T-helper 2 cell treated with Interferon-gamma antibody and Interleukin-4, amounts not matched to agents 5 μg/mL and 100 μg/mL, for 36 hours (primary cell): ENCODE measurements at regions not wholly inside any gene's neighbourhood (a gene's known extent, or its start where the extent isn't known, plus 50 kb on each side); places are given as distances from the start of the nearest gene placed in this dataset.
A peak's percentile ranks its signal among the peaks of the same experiment; 100 is the strongest.
"Not testable (repeated sequence)": the region's sequence is repeated elsewhere in the genome, so short reads cannot be mapped to it uniquely, and the experiment has no call there.

Experiments used
- DNase-seq: peaks from one replicate; pipeline ENCODE4 v3.0.0; 2021; ENCODE audit warnings: low spot score
- H3K27ac Mint-ChIP-seq: one replicate; pipeline ENCODE4 v1.8.0; 2021; ENCODE audit warnings: mild to moderate bottlenecking, mixed read lengths
- H3K27me3 Mint-ChIP-seq: one replicate; pipeline ENCODE4 v1.8.0; 2021; ENCODE audit warnings: low read depth, mixed read lengths
- H3K36me3 Mint-ChIP-seq: one replicate; pipeline ENCODE4 v1.8.0; 2021; ENCODE audit warnings: low read depth, mixed read lengths
- H3K4me1 Mint-ChIP-seq: one replicate; pipeline ENCODE4 v1.8.0; 2021; ENCODE audit warnings: low read depth, mixed read lengths
- H3K4me3 Mint-ChIP-seq: one replicate; pipeline ENCODE4 v1.8.0; 2022; ENCODE audit warnings: mild to moderate bottlenecking, moderate library complexity, mixed read lengths
- H3K9me3 Mint-ChIP-seq: one replicate; pipeline ENCODE4 v1.8.0; 2021; ENCODE audit warnings: mixed read lengths

GRCh38 chr1:185561629-185562028 lies 172.6 kb upstream of the HMCN1 start:
- peak overlapping the region; percentile 79 for H3K27ac Mint-ChIP-seq
- no peaks in the 10 kb centered on the region for H3K27me3 Mint-ChIP-seq
- DNase-seq, result peak; percentile 33
- H3K36me3 Mint-ChIP-seq, result peaks cover 21% of the 10 kb centered on the region
- peaks cover 59% of the 10 kb centered on the region for H3K4me1 Mint-ChIP-seq
- peak overlapping the region; percentile 67 for H3K4me3 Mint-ChIP-seq
- peaks cover 21% of the 10 kb centered on the region for H3K9me3 Mint-ChIP-seq

- DNase-seq, result peak; percentile 12
- Mint-ChIP-seq H3K36me3 (peaks cover 17% of the 10 kb centered on the region), H3K4me1 (peaks cover 55% of the 10 kb centered on the region), H3K9me3 (peaks cover 17% of the 10 kb centered on the region), H3K4me3 (peak overlapping the region; percentile 67), H3K27ac (peak overlapping the region; percentile 79), H3K27me3 (no peaks in the 10 kb centered on the region)
Measured at GRCh38 chr1:185560760-185561159, 173.4 kb upstream of the HMCN1 start.

GRCh38 chr1:185559684-185560331 lies 174.4 kb upstream of the HMCN1 start:
- peak; percentile 81 for DNase-seq
- Mint-ChIP-seq H3K4me3 (peak overlapping the region; percentile 67), H3K4me1 (peaks cover 50% of the 10 kb centered on the region), H3K36me3 (peaks cover 13% of the 10 kb centered on the region), H3K9me3 (peaks cover 14% of the 10 kb centered on the region), H3K27ac (peak overlapping the region; percentile 79), H3K27me3 (no peaks in the 10 kb centered on the region)

DNA sequence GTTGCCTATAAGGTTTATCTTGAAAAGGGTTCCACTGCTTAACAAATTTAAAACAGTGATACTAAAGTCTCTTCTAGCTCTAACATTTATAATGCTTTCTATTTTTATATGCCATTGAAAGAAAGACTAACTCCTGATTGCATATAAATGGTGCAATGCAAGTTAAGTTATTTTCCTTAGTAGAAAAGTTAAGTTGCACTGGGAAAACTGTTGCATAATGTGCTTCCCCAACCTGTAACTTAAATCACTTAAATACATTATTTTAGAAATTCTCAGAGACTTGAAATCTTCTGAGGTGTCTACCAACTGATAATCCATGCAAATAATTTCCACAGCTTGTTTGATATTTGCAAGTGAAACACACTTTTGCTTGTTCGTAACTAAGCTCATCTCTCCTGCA lies 175.0 kb upstream of the HMCN1 start:
- Mint-ChIP-seq H3K27ac (peak overlapping the region; percentile 79), H3K36me3 (peaks cover 12% of the 10 kb centered on the region), H3K9me3 (peaks cover 13% of the 10 kb centered on the region), H3K4me1 (peaks cover 49% of the 10 kb centered on the region), H3K27me3 (no peaks in the 10 kb centered on the region), H3K4me3 (peak overlapping the region; percentile 67)
- no peak for DNase-seq

DNA sequence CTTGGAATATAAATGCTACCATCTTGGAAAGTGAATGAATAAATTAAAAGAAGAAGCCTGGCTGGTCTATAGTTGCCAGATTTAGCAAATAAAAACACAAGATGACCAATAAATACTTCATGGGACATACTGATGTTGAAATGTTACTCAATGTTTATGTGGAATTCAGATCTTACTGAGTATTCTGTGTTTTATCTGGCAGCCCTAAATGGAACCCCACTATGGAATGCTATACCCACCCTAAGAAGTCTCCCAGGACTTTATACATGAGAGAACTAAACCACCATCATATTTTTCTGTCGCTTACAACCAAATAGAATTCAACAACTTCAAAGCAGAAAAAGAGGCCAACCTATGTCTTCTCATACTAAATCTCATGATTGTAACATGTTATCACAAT lies 177.6 kb upstream of the HMCN1 start:
- Mint-ChIP-seq H3K27ac (no peak overlapping the region), H3K4me1 (peaks cover 29% of the 10 kb centered on the region), H3K27me3 (no peaks in the 10 kb centered on the region), H3K36me3 (peaks cover 5% of the 10 kb centered on the region), H3K9me3 (peaks cover 4% of the 10 kb centered on the region), H3K4me3 (no peak overlapping the region)
- no peak for DNase-seq

GRCh38 chr1:185555743-185556142 lies 178.4 kb upstream of the HMCN1 start:
- peaks cover 5% of the 10 kb centered on the region for H3K36me3 Mint-ChIP-seq
- no peak for DNase-seq
- no peak overlapping the region for H3K4me3 Mint-ChIP-seq
- H3K4me1 Mint-ChIP-seq, result peaks cover 21% of the 10 kb centered on the region
- H3K27ac Mint-ChIP-seq, result no peak overlapping the region
- peaks cover 4% of the 10 kb centered on the region for H3K9me3 Mint-ChIP-seq
- H3K27me3 Mint-ChIP-seq, result no peaks in the 10 kb centered on the region

DNA sequence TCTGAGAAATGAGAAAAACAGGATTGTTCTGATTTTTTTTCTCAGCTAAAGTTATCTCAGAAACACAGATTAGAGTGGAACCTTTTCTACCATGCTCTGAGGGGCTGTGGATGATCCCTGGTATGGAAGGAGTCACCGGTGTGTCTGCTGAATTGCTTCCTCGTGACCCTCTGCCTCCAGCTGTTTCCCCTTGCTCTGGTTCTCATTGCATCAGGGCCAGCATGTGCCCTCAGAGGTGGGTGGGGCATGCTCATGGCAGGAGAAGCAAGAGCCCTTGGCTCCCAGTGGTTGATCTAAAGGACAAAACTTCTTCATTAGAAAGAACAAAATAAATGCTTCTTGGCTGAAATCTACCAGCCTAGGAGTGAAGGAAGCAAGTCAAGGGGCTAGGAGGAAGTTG lies 183.2 kb upstream of the HMCN1 start:
- peaks cover 4% of the 10 kb centered on the region for H3K36me3 Mint-ChIP-seq
- H3K27me3 Mint-ChIP-seq, result no peaks in the 10 kb centered on the region
- H3K27ac Mint-ChIP-seq, result no peak overlapping the region
- H3K4me1 Mint-ChIP-seq, result no peaks in the 10 kb centered on the region
- DNase-seq, result no peak
- H3K9me3 Mint-ChIP-seq, result peaks cover 13% of the 10 kb centered on the region
- H3K4me3 Mint-ChIP-seq, result no peak overlapping the region

DNA sequence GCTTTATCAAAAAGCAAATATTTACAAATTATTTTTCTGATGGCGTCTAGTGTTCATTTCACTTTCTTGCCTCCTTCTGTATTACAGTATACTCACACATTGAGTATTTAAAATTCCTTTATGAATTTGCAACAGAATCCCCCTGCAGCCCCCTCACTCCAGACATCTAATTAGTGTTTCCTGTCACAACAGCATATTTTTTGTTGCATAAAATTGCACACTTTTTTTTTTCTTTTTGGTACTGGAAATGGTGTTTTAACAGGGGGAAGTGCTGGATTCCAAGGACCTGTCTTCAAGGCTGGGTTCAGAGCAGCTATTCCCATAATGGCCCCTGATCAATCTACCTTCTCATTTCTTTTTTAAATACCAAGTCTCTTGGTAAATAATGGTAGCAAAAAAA lies 184.3 kb upstream of the HMCN1 start:
- Mint-ChIP-seq H3K27me3 (no peaks in the 10 kb centered on the region), H3K27ac (no peak overlapping the region), H3K9me3 (peaks cover 14% of the 10 kb centered on the region), H3K36me3 (peaks cover 4% of the 10 kb centered on the region), H3K4me1 (no peaks in the 10 kb centered on the region), H3K4me3 (no peak overlapping the region)
- no peak for DNase-seq

DNA sequence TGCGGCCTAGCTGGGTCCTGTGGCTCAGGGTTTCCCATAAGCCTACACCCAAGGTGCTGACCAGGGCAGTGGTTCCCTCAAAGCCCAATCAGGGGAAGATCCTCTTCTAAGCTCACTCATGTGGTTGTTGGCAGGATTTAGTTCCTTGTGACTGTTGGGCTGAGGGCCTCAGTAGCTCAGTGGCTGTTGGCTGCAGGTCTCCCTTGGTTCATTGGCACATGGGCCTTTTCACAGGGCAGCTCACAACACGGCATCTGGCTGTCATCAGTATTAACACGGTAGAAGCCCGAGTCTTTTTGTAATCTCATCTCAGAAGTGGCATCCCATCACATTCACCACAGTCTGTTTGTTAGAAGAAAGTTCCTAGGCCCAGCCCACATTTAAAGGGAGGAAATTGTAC lies 188.2 kb upstream of the HMCN1 start:
- no peaks in the 10 kb centered on the region for H3K27me3 Mint-ChIP-seq
- no peaks in the 10 kb centered on the region for H3K4me1 Mint-ChIP-seq
- peaks cover 14% of the 10 kb centered on the region for H3K9me3 Mint-ChIP-seq
- no peak overlapping the region for H3K27ac Mint-ChIP-seq
- no peak for DNase-seq
- H3K36me3 Mint-ChIP-seq, result peaks cover 4% of the 10 kb centered on the region
- no peak overlapping the region for H3K4me3 Mint-ChIP-seq

GRCh38 chr1:185541871-185542301 lies 192.3 kb upstream of the HMCN1 start:
- no peak overlapping the region for H3K27ac Mint-ChIP-seq
- H3K4me3 Mint-ChIP-seq, result no peak overlapping the region
- H3K27me3 Mint-ChIP-seq, result no peaks in the 10 kb centered on the region
- H3K4me1 Mint-ChIP-seq, result peaks cover 6% of the 10 kb centered on the region
- peaks cover 4% of the 10 kb centered on the region for H3K36me3 Mint-ChIP-seq
- DNase-seq, result no peak
- H3K9me3 Mint-ChIP-seq, result peaks cover 20% of the 10 kb centered on the region

DNA sequence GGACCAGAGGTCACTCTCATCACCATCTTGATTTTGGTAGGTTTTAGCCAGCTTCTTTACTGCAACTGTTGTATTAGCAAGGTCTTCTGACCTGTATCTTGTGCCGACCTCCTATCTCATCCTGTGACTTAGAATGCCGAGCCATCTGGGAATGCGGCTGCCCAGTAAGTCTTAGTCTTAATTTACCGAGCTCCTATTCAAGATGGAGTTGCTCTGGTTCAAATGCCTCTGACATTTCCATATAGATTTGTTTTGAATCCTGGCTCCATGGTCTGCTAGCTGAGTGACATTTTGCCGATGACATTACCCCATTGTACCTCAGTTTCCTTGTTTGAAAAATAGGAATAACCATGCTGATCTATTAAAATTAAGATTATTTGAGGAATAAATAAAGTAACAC lies 193.9 kb upstream of the HMCN1 start:
- H3K36me3 Mint-ChIP-seq, result peaks cover 2% of the 10 kb centered on the region
- H3K4me3 Mint-ChIP-seq, result no peak overlapping the region
- H3K27ac Mint-ChIP-seq, result no peak overlapping the region
- peaks cover 11% of the 10 kb centered on the region for H3K4me1 Mint-ChIP-seq
- no peaks in the 10 kb centered on the region for H3K27me3 Mint-ChIP-seq
- DNase-seq, result no peak
- peaks cover 13% of the 10 kb centered on the region for H3K9me3 Mint-ChIP-seq

GRCh38 chr1:185539277-185539943 lies 194.8 kb upstream of the HMCN1 start:
- Mint-ChIP-seq H3K4me3 (no peak overlapping the region), H3K4me1 (peaks cover 11% of the 10 kb centered on the region), H3K27ac (no peak overlapping the region), H3K27me3 (no peaks in the 10 kb centered on the region), H3K9me3 (peaks cover 13% of the 10 kb centered on the region), H3K36me3 (peaks cover 2% of the 10 kb centered on the region)
- DNase-seq, result no peak

DNA sequence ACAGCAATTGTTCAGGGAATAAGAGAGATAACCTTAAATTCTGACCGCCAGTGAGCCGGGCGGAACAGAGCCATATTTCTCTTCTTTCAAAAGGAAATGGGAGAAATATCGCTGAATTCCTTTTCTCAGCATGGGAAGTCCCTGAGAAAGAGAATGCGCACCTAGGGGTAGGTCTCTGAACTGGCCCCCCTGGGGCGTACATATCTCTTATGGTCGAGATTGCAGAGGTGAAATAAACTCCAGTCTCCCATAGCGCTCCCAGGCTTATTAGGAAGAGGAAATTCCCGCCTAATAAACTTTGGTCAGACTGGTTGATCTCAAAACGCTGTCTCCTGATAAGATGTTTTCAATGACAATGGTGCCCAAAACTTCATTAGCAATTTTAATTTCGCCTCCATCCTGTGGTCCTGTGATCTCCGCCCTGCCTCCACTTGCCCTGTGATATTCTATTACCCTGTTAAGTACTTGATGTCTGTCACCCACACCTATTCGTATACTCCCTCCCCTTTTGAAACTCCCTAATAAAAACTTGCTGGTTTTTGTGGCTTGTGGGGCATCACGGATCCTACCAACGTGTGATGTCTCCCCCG lies 195.8 kb upstream of the HMCN1 start:
- H3K27me3 Mint-ChIP-seq, DNase-seq, H3K4me3 Mint-ChIP-seq, H3K36me3 Mint-ChIP-seq, H3K27ac Mint-ChIP-seq: not testable (repeated sequence)
- peaks cover 11% of the 10 kb centered on the region for H3K4me1 Mint-ChIP-seq
- H3K9me3 Mint-ChIP-seq, result peaks cover 13% of the 10 kb centered on the region

DNA sequence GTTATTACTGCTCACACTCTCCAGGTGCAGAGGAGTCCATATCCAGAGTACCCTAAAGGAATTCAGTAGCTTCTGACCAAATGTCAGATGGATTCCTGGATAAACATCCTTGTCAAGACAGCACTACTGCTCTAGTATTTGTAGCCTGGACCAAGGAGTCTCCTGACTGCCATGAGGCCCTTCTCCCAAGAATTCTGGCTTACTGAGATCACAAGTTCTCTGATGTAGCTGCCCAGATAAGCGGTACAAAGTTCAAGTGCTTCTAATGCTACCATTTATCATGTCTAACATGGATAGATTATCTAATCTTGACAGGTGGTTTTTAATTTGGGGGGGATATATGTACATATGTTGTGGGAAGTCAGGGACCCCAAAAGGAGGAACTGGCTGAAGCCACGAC lies 196.6 kb upstream of the HMCN1 start:
- Mint-ChIP-seq H3K27me3 (no peaks in the 10 kb centered on the region), H3K36me3 (peaks cover 3% of the 10 kb centered on the region)

More for the DNA sequence above, 196.6 kb upstream of the HMCN1 start:
- peaks cover 11% of the 10 kb centered on the region for H3K4me1 Mint-ChIP-seq
- DNase-seq, result no peak
- no peak overlapping the region for H3K4me3 Mint-ChIP-seq
- peaks cover 13% of the 10 kb centered on the region for H3K9me3 Mint-ChIP-seq
- H3K27ac Mint-ChIP-seq, result no peak overlapping the region
